Body of pancreas (tissue), 4 donors: ENCODE measurements at regions not wholly inside any gene's neighbourhood (a gene's known extent, or its start where the extent isn't known, plus 50 kb on each side); places are given as distances from the start of the nearest gene placed in this dataset.
"Not testable (repeated sequence)": the region's sequence is repeated elsewhere in the genome, so short reads cannot be mapped to it uniquely, and the experiment has no call there.

Experiments
- ATAC-seq: fragments of 150-250 bp; one replicate; pipeline ENCODE4 v1.9.1; 2016
- DNase-seq, 4 donors: peaks; one replicate each; pipeline ENCODE4 v3.0.0-alpha.2; 2019
- H3K27ac ChIP-seq, 4 donors: fragments of 200-600 bp; sonication (generic); 1 replicate in 3 of 4; 2 replicates in 1 of 4; pipeline versions ENCODE4 v1.5.1 to v1.6.1; 2016 to 2019; ENCODE audit warnings: mild to moderate bottlenecking in 1 of 4, mixed read lengths in 1 of 4, moderate library complexity in 1 of 4
- H3K27me3 ChIP-seq, 2 donors: fragments of 200-600 bp; sonication (generic); one replicate each; pipeline ENCODE4 v1.6.0; 2016; ENCODE audit warnings: mild to moderate bottlenecking in 1 of 2
- H3K36me3 ChIP-seq, 2 donors: fragments of 200-600 bp; sonication (generic); replicated peaks in 1 of 2; 2 replicates each; pipeline ENCODE4 v1.5.1; 2016; ENCODE audit warnings: low read depth in 2 of 2; ENCODE audit not compliant: insufficient read depth in 1 of 2
- H3K4me1 ChIP-seq: fragments of 200-600 bp; sonication (generic); one replicate; pipeline ENCODE4 v1.6.0; 2016
- H3K4me3 ChIP-seq, 2 donors: fragments of 200-600 bp; sonication (generic); 1 replicate in 1 of 2; 2 replicates in 1 of 2; pipeline ENCODE4 v1.5.1; 2016 to 2019
- H3K9me3 ChIP-seq, 3 donors: fragments of 200-600 bp; sonication (generic); 1 replicate in 2 of 3; 2 replicates in 1 of 3; pipeline ENCODE4 v1.5.1; 2016
- CTCF ChIP-seq, 7 experiments: fragments of 450-650 bp in 4 of 7; fragments of 200-600 bp in 3 of 7; sonication (generic) in 3 of 7; IDR thresholded peaks; one replicate each; pipeline ENCODE4 v1.5.1; 2016 to 2019; ENCODE audit warnings: antibody characterized with exemption in 7 of 7
- POLR2A ChIP-seq, 3 donors: fragments of 450-650 bp; IDR thresholded peaks; one replicate each; pipeline ENCODE4 v1.6.1; 2016; ENCODE audit warnings: antibody characterized with exemption in 3 of 3, mild to moderate bottlenecking in 2 of 3
- WGBS, 2 donors: methylation state at CpG; one replicate each; pipeline ENCODE4 v1.1.5; 2017; 5-methylcytosine and 5-hydroxymethylcytosine counted together
- intact Hi-C: fragments of 100-400 bp; cut with DNase I; formaldehyde crosslinking; loops from one replicate; pipeline ENCODE4 v1.15.1; 2023

- no peak for DNase-seq
- intact Hi-C loops: no loop called here
- no peaks in the 10 kb centered on the region for H3K4me1 ChIP-seq
- H3K9me3 ChIP-seq: no peaks in the 10 kb centered on the region
- H3K27ac ChIP-seq: no peak overlapping the region
- H3K4me3 ChIP-seq: no peak overlapping the region
- TF ChIP-seq POLR2A (IDR thresholded peaks at IDR 0.05) (no peak), CTCF (IDR thresholded peaks at IDR 0.05) (no peak)
- ATAC-seq: no peak
- H3K36me3 ChIP-seq: no peaks in the 10 kb centered on the region
- WGBS, 2 donors: 49 to 62% methylated on average over 3 of the region's 3 CpGs
- H3K27me3 ChIP-seq: no peaks in the 10 kb centered on the region
These were observed 230.8 kb downstream of the TFAP2B start for GRCh38 chr6:51049288-51049982.

GRCh38 chr6:51049983-51050877 is 231.6 kb downstream of the TFAP2B start:
- ATAC-seq (no peak), DNase-seq (no peak)
- intact Hi-C loops: no loop called here
- Histone ChIP-seq H3K4me3 (no peak overlapping the region), H3K27ac (no peak overlapping the region), H3K36me3 (no peaks in the 10 kb centered on the region), H3K27me3 (no peaks in the 10 kb centered on the region), H3K4me1 (no peaks in the 10 kb centered on the region), H3K9me3 (no peaks in the 10 kb centered on the region)
- WGBS, 2 donors: 35 to 40% methylated on average over 2 of the region's 2 CpGs
- TF ChIP-seq POLR2A (IDR thresholded peaks at IDR 0.05) (no peak), CTCF (IDR thresholded peaks at IDR 0.05) (no peak)

GRCh38 chr6:51052716-51053115 is 234.0 kb downstream of the TFAP2B start:
- H3K27me3 ChIP-seq, DNase-seq, H3K36me3 ChIP-seq, H3K4me3 ChIP-seq, H3K4me1 ChIP-seq, H3K9me3 ChIP-seq, H3K27ac ChIP-seq, ATAC-seq, intact Hi-C loops: not testable (repeated sequence)
- 74 to 76% methylated on average over 2 of the region's 2 CpGs for WGBS, 2 donors

- ATAC-seq, H3K9me3 ChIP-seq, H3K27me3 ChIP-seq, H3K4me3 ChIP-seq, DNase-seq, intact Hi-C loops, H3K4me1 ChIP-seq, H3K36me3 ChIP-seq, H3K27ac ChIP-seq: not testable (repeated sequence)
- WGBS, 2 donors: 38 to 47% methylated on average over 2 of the region's 2 CpGs
These were observed 236.6 kb downstream of the TFAP2B start for GRCh38 chr6:51055316-51055715.

- H3K27ac ChIP-seq: no peak overlapping the region
- 76 to 82% methylated on average over 4 of the region's 4 CpGs for WGBS, 2 donors
These were observed 238.6 kb downstream of the TFAP2B start for GRCh38 chr6:51057296-51057695.

More at GRCh38 chr6:51057296-51057695, 238.6 kb downstream of the TFAP2B start:
- no peaks in the 10 kb centered on the region for H3K4me1 ChIP-seq
- H3K4me3 ChIP-seq: no peak overlapping the region
- no peaks in the 10 kb centered on the region for H3K36me3 ChIP-seq
- H3K27me3 ChIP-seq: no peaks in the 10 kb centered on the region
- intact Hi-C loops: no loop called here
- no peaks in the 10 kb centered on the region for H3K9me3 ChIP-seq
- ATAC-seq (no peak), DNase-seq (no peak)
- TF ChIP-seq CTCF (IDR thresholded peaks at IDR 0.05) (no peak), POLR2A (IDR thresholded peaks at IDR 0.05) (no peak)
